ENCODE measurements at regions not wholly inside any gene's neighbourhood (a gene's known extent, or its start where the extent isn't known, plus 50 kb on each side); places are given as distances from the start of the nearest gene placed in this dataset.

- H3K27ac ChIP-seq, result no peak overlapping the region
- H3K9me3 ChIP-seq, result no peaks in the 10 kb centered on the region
- no peak for TF ChIP-seq POLR2A (IDR thresholded peaks at IDR 0.05)
- TF ChIP-seq EP300 (IDR thresholded peaks at IDR 0.05), result no peak
- TF ChIP-seq CTCF (IDR thresholded peaks at IDR 0.05), result no peak
- H3K36me3 ChIP-seq, result no peaks in the 10 kb centered on the region
- DNase-seq (ENCODE audit: low spot score in 2 of 2), result no peak
- no peak overlapping the region for H3K4me3 ChIP-seq
- 57 to 58% methylated on average over 1 of the region's 1 CpG for WGBS, 2 donors
- H3K4me1 ChIP-seq, result no peaks in the 10 kb centered on the region
- H3K27me3 ChIP-seq, result no peaks in the 10 kb centered on the region
Observed at GRCh38 chr4:120472447-120473131, 405.9 kb upstream of the MAD2L1 start.

GRCh38 chr4:120466429-120466828 lies 399.8 kb upstream of the MAD2L1 start:
- Histone ChIP-seq H3K4me3 (no peak overlapping the region), H3K36me3 (no peaks in the 10 kb centered on the region), H3K4me1 (no peaks in the 10 kb centered on the region), H3K27ac (no peak overlapping the region), H3K27me3 (no peaks in the 10 kb centered on the region), H3K9me3 (peaks cover 0 to 11% (median 0%) of the 10 kb centered on the region in 4 donors)
- no peak for DNase-seq (ENCODE audit: low spot score in 2 of 2)
- TF ChIP-seq EP300 (IDR thresholded peaks at IDR 0.05), result no peak
- TF ChIP-seq POLR2A (IDR thresholded peaks at IDR 0.05), result no peak
- no peak for TF ChIP-seq CTCF (IDR thresholded peaks at IDR 0.05)
- whole genome bisulfite sequencing, 2 donors, result 31 to 35% methylated on average over 3 of the region's 3 CpGs

DNA sequence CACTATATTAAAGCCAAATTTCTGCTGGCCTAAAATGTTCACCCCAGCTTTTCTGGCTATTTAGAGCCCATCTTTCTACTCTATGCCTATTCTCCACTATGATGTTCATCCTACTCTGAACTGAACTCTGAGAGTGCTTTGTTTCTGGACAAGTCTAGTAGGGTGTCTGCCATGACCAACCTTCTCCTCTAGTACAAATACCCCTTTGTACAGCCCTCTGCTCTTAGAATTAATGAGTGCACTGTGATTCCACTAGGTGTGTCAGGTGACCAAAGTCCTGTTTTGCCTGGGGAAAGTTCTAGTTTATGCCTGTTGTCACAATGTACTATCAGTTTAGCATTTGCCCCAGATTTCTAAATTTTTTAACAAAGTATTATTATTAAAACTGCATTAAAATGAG lies 388.1 kb upstream of the MAD2L1 start:
- no peak overlapping the region for H3K4me3 ChIP-seq
- H3K27me3 ChIP-seq, result no peaks in the 10 kb centered on the region
- H3K36me3 ChIP-seq, result no peaks in the 10 kb centered on the region
- H3K9me3 ChIP-seq, result no peaks in the 10 kb centered on the region
- H3K27ac ChIP-seq, result no peak overlapping the region
- no peak for DNase-seq (ENCODE audit: low spot score in 2 of 2)
- TF ChIP-seq EP300 (IDR thresholded peaks at IDR 0.05) (no peak), POLR2A (IDR thresholded peaks at IDR 0.05) (no peak), CTCF (IDR thresholded peaks at IDR 0.05) (no peak)
- no peaks in the 10 kb centered on the region for H3K4me1 ChIP-seq

- no peaks in the 10 kb centered on the region for H3K36me3 ChIP-seq
- TF ChIP-seq EP300 (IDR thresholded peaks at IDR 0.05), result no peak
- TF ChIP-seq POLR2A (IDR thresholded peaks at IDR 0.05), result no peak
- no peak for TF ChIP-seq CTCF (IDR thresholded peaks at IDR 0.05)
- no peak for DNase-seq (ENCODE audit: low spot score in 2 of 2)
- H3K27ac ChIP-seq, result no peak overlapping the region
- no peaks in the 10 kb centered on the region for H3K4me1 ChIP-seq
- H3K9me3 ChIP-seq, result no peaks in the 10 kb centered on the region
- no peak overlapping the region for H3K4me3 ChIP-seq
- 65 to 89% methylated on average over 1 of the region's 1 CpG for WGBS, 2 donors
- no peaks in the 10 kb centered on the region for H3K27me3 ChIP-seq
Observed at GRCh38 chr4:120452536-120452935, 385.9 kb upstream of the MAD2L1 start.

GRCh38 chr4:120452001-120452400 lies 385.4 kb upstream of the MAD2L1 start:
- no peaks in the 10 kb centered on the region for H3K36me3 ChIP-seq
- no peaks in the 10 kb centered on the region for H3K27me3 ChIP-seq
- H3K9me3 ChIP-seq, result no peaks in the 10 kb centered on the region
- no peak overlapping the region for H3K4me3 ChIP-seq
- no peak overlapping the region for H3K27ac ChIP-seq
- TF ChIP-seq EP300 (IDR thresholded peaks at IDR 0.05) (no peak), CTCF (IDR thresholded peaks at IDR 0.05) (no peak), POLR2A (IDR thresholded peaks at IDR 0.05) (no peak)
- no peaks in the 10 kb centered on the region for H3K4me1 ChIP-seq
- DNase-seq (ENCODE audit: low spot score in 2 of 2), result no peak
